WTC11 (cell line): ENCODE measurements at regions not wholly inside any gene's neighbourhood (a gene's known extent, or its start where the extent isn't known, plus 50 kb on each side); places are given as distances from the start of the nearest gene placed in this dataset.

ENCODE experiments used
- ATAC-seq: fragments of 200-7000 bp; cut with Tn5 transposase; 2 replicates; pipeline ENCODE4 v1.10.0; 2021; ENCODE audit warnings: mild to moderate bottlenecking, moderate library complexity
- CTCF ChIA-PET: fragments of 300-600 bp; sonication (Branson Sonifier 250); formaldehyde crosslinking; loops from one replicate; lab custom pipeline; 2021; ENCODE audit warnings: antibody characterized with exemption; lab: Charles Lee
- POLR2A ChIA-PET: fragments of 350-600 bp; sonication (Branson Sonifier 250); formaldehyde crosslinking; loops from one replicate; lab custom pipeline; 2021; ENCODE audit warnings: antibody characterized with exemption; lab: Charles Lee
- DNase-seq: peaks from one replicate; pipeline ENCODE4 v3.0.0; 2021; ENCODE audit warnings: low spot score
- H3K27ac Mint-ChIP-seq: 2 replicates; pipeline ENCODE4 v1.8.0; 2021; ENCODE audit warnings: mixed read lengths
- H3K27me3 Mint-ChIP-seq: 2 replicates; pipeline ENCODE4 v1.8.0; 2021; ENCODE audit warnings: low read depth, mild to moderate bottlenecking, moderate library complexity, mixed read lengths
- H3K36me3 Mint-ChIP-seq: 2 replicates; pipeline ENCODE4 v1.8.0; 2021; ENCODE audit warnings: mixed read lengths
- H3K4me1 Mint-ChIP-seq: 2 replicates; pipeline ENCODE4 v1.8.0; 2022; ENCODE audit warnings: mixed read lengths
- H3K4me3 Mint-ChIP-seq: 2 replicates; pipeline ENCODE4 v1.8.0; 2021; ENCODE audit warnings: mild to moderate bottlenecking, moderate library complexity, mixed read lengths
- H3K9me3 Mint-ChIP-seq: 2 replicates; pipeline ENCODE4 v1.8.0; 2021; ENCODE audit warnings: mixed read lengths
- ARID4B ChIP-seq: sonication (generic); formaldehyde crosslinking; IDR thresholded peaks from 2 replicates; pipeline ENCODE4 v1.8.0; 2023; ENCODE audit warnings: missing genetic modification reagents, mild to moderate bottlenecking, borderline replicate concordance
- CREM ChIP-seq: sonication (generic); formaldehyde crosslinking; IDR thresholded peaks from 2 replicates; pipeline ENCODE4 v1.8.1; 2022; ENCODE audit warnings: mild to moderate bottlenecking, missing genetic modification reagents, moderate library complexity
- E2F1 ChIP-seq: sonication (generic); formaldehyde crosslinking; IDR thresholded peaks from 2 replicates; pipeline ENCODE4 v1.8.0; 2022; ENCODE audit warnings: mild to moderate bottlenecking, missing genetic modification reagents
- FOXP4 ChIP-seq: sonication (generic); formaldehyde crosslinking; IDR thresholded peaks from 2 replicates; pipeline ENCODE4 v1.8.0; 2022; ENCODE audit warnings: mild to moderate bottlenecking, missing genetic modification reagents
- HMGXB4 ChIP-seq: sonication (generic); formaldehyde crosslinking; IDR thresholded peaks from 2 replicates; pipeline ENCODE4 v1.8.1; 2023; ENCODE audit warnings: mild to moderate bottlenecking, moderate library complexity, missing genetic modification reagents
- JAZF1 ChIP-seq: fragments of 250-450 bp; sonication (Bioruptor Pico); IDR thresholded peaks from 2 replicates; pipeline ENCODE4 v1.9.0; 2021; ENCODE audit warnings: moderate library complexity, mild to moderate bottlenecking, inconsistent platforms
- KAT7 ChIP-seq: sonication (generic); formaldehyde crosslinking; IDR thresholded peaks from 2 replicates; pipeline ENCODE4 v1.8.1; 2023; ENCODE audit warnings: missing genetic modification reagents, mild to moderate bottlenecking, borderline replicate concordance
- NFYB ChIP-seq: sonication (generic); formaldehyde crosslinking; conservative IDR thresholded peaks from 2 replicates; pipeline ENCODE4 v1.8.0; 2022; ENCODE audit warnings: low read depth, missing genetic modification reagents
- NR1H2 ChIP-seq: sonication (generic); formaldehyde crosslinking; IDR thresholded peaks from 2 replicates; pipeline ENCODE4 v1.9.0; 2021; ENCODE audit warnings: mild to moderate bottlenecking, moderate library complexity, missing genetic modification reagents
- NR3C1 ChIP-seq: sonication (generic); formaldehyde crosslinking; conservative IDR thresholded peaks from 2 replicates; pipeline ENCODE4 v1.8.1; 2023; ENCODE audit warnings: low read depth, mild to moderate bottlenecking, missing genetic modification reagents
- RORB ChIP-seq: fragments of 250-450 bp; sonication (Bioruptor Pico); IDR thresholded peaks from 2 replicates; pipeline ENCODE4 v1.9.0; 2021; ENCODE audit warnings: mild to moderate bottlenecking
- SMAD3 ChIP-seq: sonication (generic); formaldehyde crosslinking; IDR thresholded peaks from 2 replicates; pipeline ENCODE4 v1.8.0; 2022; ENCODE audit warnings: missing genetic modification reagents, mild to moderate bottlenecking, borderline replicate concordance
- SP1 ChIP-seq: sonication (generic); formaldehyde crosslinking; conservative IDR thresholded peaks from 2 replicates; pipeline ENCODE4 v1.8.1; 2022; ENCODE audit warnings: missing genetic modification reagents
- ZBTB43 ChIP-seq: sonication (generic); formaldehyde crosslinking; IDR thresholded peaks from 2 replicates; pipeline ENCODE4 v1.8.1; 2023; ENCODE audit warnings: mild to moderate bottlenecking, missing genetic modification reagents
- TF ChIP-seq, protein P1 (sequence below): sonication (generic); formaldehyde crosslinking; IDR thresholded peaks from 2 replicates; pipeline ENCODE4 v1.8.1; 2022; ENCODE audit warnings: low read depth, mild to moderate bottlenecking, moderate library complexity, missing genetic modification reagents, borderline replicate concordance
- TF ChIP-seq, protein P2 (sequence below): fragments of 250-450 bp; sonication (Bioruptor Pico); IDR thresholded peaks from 2 replicates; pipeline ENCODE4 v1.8.0; 2021; ENCODE audit warnings: mild to moderate bottlenecking
- TF ChIP-seq, protein P3 (sequence below): fragments of 250-450 bp; sonication (Bioruptor Pico); IDR thresholded peaks from 2 replicates; pipeline ENCODE4 v1.9.0; 2021; ENCODE audit warnings: mild to moderate bottlenecking

DNA sequence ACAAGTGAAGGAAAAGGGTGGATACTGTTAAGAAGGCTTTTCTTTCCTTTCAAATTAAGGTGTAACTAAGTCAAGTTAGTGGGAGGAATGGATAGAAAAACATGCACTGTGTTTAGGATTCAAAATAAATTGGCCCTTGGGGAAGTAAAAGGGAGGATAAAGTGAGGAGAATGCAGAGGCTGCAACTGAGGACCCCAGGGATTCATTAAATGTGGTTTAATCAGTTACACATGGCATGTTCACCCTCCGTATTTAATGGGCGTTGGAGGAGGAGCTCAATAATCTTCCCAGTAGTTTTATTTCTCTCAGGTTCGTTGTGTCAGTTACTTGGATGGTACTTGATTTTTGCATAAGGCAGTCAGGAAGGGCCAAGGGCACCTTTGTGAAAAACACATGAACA is 966.3 kb downstream of the JRKL start:
- H3K36me3 Mint-ChIP-seq = no peaks in the 10 kb centered on the region
- no peak overlapping the region for H3K4me3 Mint-ChIP-seq
- POLR2A ChIA-PET = no interaction called here
- H3K9me3 Mint-ChIP-seq = no peaks in the 10 kb centered on the region
- TF ChIP-seq E2F1 (CRISPR knock-in tag) (no peak), NR3C1 (CRISPR knock-in tag) (no peak), NFYB (CRISPR knock-in tag) (no peak), ARID4B (CRISPR knock-in tag) (no peak), JAZF1 (no peak), RORB (no peak), HMGXB4 (CRISPR knock-in tag) (no peak), NR1H2 (no peak)
- TF ChIP-seq, protein P1, sequence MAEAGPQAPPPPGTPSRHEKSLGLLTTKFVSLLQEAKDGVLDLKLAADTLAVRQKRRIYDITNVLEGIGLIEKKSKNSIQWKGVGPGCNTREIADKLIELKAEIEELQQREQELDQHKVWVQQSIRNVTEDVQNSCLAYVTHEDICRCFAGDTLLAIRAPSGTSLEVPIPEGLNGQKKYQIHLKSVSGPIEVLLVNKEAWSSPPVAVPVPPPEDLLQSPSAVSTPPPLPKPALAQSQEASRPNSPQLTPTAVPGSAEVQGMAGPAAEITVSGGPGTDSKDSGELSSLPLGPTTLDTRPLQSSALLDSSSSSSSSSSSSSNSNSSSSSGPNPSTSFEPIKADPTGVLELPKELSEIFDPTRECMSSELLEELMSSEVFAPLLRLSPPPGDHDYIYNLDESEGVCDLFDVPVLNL (CRISPR knock-in tag) = no peak
- TF ChIP-seq, protein P2, sequence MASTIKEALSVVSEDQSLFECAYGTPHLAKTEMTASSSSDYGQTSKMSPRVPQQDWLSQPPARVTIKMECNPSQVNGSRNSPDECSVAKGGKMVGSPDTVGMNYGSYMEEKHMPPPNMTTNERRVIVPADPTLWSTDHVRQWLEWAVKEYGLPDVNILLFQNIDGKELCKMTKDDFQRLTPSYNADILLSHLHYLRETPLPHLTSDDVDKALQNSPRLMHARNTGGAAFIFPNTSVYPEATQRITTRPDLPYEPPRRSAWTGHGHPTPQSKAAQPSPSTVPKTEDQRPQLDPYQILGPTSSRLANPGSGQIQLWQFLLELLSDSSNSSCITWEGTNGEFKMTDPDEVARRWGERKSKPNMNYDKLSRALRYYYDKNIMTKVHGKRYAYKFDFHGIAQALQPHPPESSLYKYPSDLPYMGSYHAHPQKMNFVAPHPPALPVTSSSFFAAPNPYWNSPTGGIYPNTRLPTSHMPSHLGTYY (CRISPR knock-in tag) = no peak
- peaks cover 16% of the 10 kb centered on the region for H3K4me1 Mint-ChIP-seq
- H3K27me3 Mint-ChIP-seq = no peaks in the 10 kb centered on the region
- CTCF ChIA-PET = no interaction called here
- ATAC-seq = no peak
- no peak overlapping the region for H3K27ac Mint-ChIP-seq
- no peak for DNase-seq

- POLR2A ChIA-PET = no interaction called here
- Mint-ChIP-seq H3K9me3 (no peaks in the 10 kb centered on the region), H3K27ac (no peak overlapping the region), H3K36me3 (no peaks in the 10 kb centered on the region), H3K4me1 (peaks cover 8% of the 10 kb centered on the region), H3K27me3 (no peaks in the 10 kb centered on the region), H3K4me3 (no peak overlapping the region)
- DNase-seq (no peak), ATAC-seq (no peak)
- TF ChIP-seq CREM (CRISPR knock-in tag) = no peak
- no peak for TF ChIP-seq NR3C1 (CRISPR knock-in tag)
- CTCF ChIA-PET = no interaction called here
These were observed 969.2 kb downstream of the JRKL start for GRCh38 chr11:97359016-97359415.

GRCh38 chr11:97361812-97362378 is 972.1 kb downstream of the JRKL start:
- Mint-ChIP-seq H3K9me3 (peaks cover 14% of the 10 kb centered on the region), H3K27me3 (no peaks in the 10 kb centered on the region), H3K27ac (no peak overlapping the region), H3K36me3 (no peaks in the 10 kb centered on the region), H3K4me3 (no peak overlapping the region), H3K4me1 (no peaks in the 10 kb centered on the region)
- ATAC-seq (no peak), DNase-seq (no peak)
- ChIA-PET CTCF (no interaction called here), POLR2A (no interaction called here)
- TF ChIP-seq ZBTB43 = no peak
- no peak for TF ChIP-seq SP1 (CRISPR knock-in tag)
- TF ChIP-seq, protein P3, sequence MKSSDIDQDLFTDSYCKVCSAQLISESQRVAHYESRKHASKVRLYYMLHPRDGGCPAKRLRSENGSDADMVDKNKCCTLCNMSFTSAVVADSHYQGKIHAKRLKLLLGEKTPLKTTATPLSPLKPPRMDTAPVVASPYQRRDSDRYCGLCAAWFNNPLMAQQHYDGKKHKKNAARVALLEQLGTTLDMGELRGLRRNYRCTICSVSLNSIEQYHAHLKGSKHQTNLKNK (CRISPR knock-in tag) = no peak
- no peak for TF ChIP-seq KAT7
- no peak for TF ChIP-seq SMAD3
- no peak for TF ChIP-seq FOXP4 (CRISPR knock-in tag)
